HG03064 (cell line): ENCODE measurements at regions not wholly inside any gene's neighbourhood (a gene's known extent, or its start where the extent isn't known, plus 50 kb on each side); places are given as distances from the start of the nearest gene placed in this dataset.
"Not testable (repeated sequence)": the region's sequence is repeated elsewhere in the genome, so short reads cannot be mapped to it uniquely, and the experiment has no call there.

Experiments
- ATAC-seq: cut with Tn5 transposase; IDR thresholded peaks from one replicate; pipeline ENCODE4 v1.9.1; 2021; ENCODE audit warnings: low read depth; ENCODE audit not compliant: unreplicated experiment

- peak; percentile 98 for ATAC-seq
These were observed 271.3 kb downstream of the LRATD1 start for GRCh38 chr2:14903709-14904374.

GRCh38 chr2:14904378-14904777, 271.9 kb downstream of the LRATD1 start:
- ATAC-seq = not testable (repeated sequence)

- ATAC-seq = no peak
These were observed 273.1 kb downstream of the LRATD1 start for GRCh38 chr2:14905571-14905970.

- ATAC-seq = no peak
These were observed 274.6 kb downstream of the LRATD1 start for GRCh38 chr2:14907014-14907612.

GRCh38 chr2:14909795-14910194, 277.3 kb downstream of the LRATD1 start:
- no peak for ATAC-seq

GRCh38 chr2:14910654-14911053, 278.1 kb downstream of the LRATD1 start:
- ATAC-seq = no peak

- no peak for ATAC-seq
These were observed 283.5 kb downstream of the LRATD1 start for GRCh38 chr2:14915983-14916382.

- no peak for ATAC-seq
These were observed 291.5 kb downstream of the LRATD1 start for GRCh38 chr2:14923820-14924580.

- ATAC-seq = no peak
These were observed 293.0 kb downstream of the LRATD1 start for GRCh38 chr2:14925471-14925870.

- ATAC-seq = no peak
These were observed 294.6 kb downstream of the LRATD1 start for GRCh38 chr2:14927021-14927564.

- ATAC-seq = no peak
These were observed 295.5 kb downstream of the LRATD1 start for GRCh38 chr2:14928056-14928455.

- ATAC-seq = no peak
These were observed 297.9 kb downstream of the LRATD1 start for GRCh38 chr2:14930441-14930840.

- no peak for ATAC-seq
These were observed 299.8 kb downstream of the LRATD1 start for GRCh38 chr2:14932285-14932684.

- no peak for ATAC-seq
These were observed 301.2 kb downstream of the LRATD1 start for GRCh38 chr2:14933753-14934152.

GRCh38 chr2:14936426-14936825, 303.9 kb downstream of the LRATD1 start:
- no peak for ATAC-seq

- ATAC-seq = no peak
These were observed 304.8 kb downstream of the LRATD1 start for GRCh38 chr2:14937336-14937735.

GRCh38 chr2:14941151-14941631, 308.7 kb downstream of the LRATD1 start:
- ATAC-seq = no peak

- no peak for ATAC-seq
These were observed 310.5 kb downstream of the LRATD1 start for GRCh38 chr2:14942987-14943386.

GRCh38 chr2:14944562-14945346, 312.2 kb downstream of the LRATD1 start:
- peak; percentile 75 for ATAC-seq

GRCh38 chr2:14951569-14952285, 319.2 kb downstream of the LRATD1 start:
- no peak for ATAC-seq
